ENCODE measurements at regions not wholly inside any gene's neighbourhood (a gene's known extent, or its start where the extent isn't known, plus 50 kb on each side); places are given as distances from the start of the nearest gene placed in this dataset.

DNA sequence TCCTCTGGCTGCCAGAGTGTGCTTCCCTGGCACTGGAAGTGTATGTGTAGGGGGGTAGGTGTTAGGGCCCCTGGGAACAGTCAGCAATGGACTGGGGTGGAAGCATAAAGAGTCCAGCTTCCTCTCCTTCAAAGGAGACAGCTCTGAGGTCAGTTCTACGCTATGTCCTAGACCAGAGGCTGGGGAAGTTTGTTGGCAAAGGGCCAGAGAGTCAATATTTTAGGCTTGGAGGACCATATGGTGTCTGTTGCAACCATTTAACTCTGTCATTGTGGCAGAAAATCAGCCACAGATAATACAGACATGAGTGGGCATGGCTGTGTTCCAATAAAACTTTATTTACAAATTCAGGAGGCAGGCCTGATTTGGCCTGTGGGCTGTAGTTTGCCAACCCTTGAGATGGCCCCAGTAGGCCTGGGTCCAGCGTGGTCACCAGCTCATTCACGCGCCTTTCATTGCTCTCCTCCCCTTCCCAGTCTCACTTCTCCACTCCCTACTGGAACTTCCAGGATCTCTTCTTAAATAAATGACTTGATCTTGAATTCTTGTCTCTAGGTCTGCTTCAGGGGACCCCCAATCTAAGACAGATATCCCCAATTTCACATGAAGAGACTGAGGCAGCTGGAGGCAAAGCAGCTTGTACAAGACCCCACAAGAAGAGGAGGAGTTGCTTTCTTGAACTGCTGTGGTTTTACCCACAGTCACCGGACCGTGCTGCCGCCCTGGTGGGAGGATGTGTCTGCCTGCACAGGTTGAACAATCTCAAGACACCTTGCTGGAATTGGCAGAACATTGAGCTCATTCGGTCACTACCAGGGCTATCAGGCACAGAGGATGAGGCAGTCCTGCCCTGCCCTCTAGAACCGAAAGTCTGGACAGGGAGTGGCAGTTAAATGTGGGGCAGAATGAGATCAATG lies 162.4 kb upstream of the POU3F1 start:
- Mint-ChIP-seq H3K4me3 (no peak overlapping the region), H3K36me3 (ENCODE audit: low read depth) (no peaks in the 10 kb centered on the region), H3K4me1 (ENCODE audit: low read depth) (no peaks in the 10 kb centered on the region), H3K9me3 (no peaks in the 10 kb centered on the region), H3K27me3 (ENCODE audit: insufficient read depth) (peaks cover 12% of the 10 kb centered on the region), H3K27ac (no peak overlapping the region)
- intact Hi-C loops (cut with micrococcal nuclease): no loop called here
- DNase-seq (ENCODE audit: low spot score): no peak

DNA sequence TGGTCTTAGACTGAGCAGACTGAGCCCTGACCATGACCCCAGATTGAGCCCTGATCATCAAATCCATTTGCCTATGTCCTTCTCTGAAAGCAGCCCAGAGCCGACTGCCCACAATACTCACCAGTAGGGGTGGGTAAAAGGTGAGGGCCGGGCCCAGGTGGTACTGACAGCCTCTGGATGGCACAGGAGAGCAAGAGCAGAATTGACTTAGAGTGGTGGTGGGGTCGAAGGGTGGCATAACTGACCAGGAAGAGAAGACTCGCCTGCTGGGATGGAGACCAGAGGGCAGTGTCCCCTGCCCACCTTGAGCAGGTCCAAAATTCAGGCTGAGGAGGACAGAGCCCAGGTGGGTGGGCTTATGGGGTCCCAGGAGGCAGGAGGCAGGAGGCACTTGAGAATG lies 161.3 kb upstream of the POU3F1 start:
- H3K27me3 Mint-ChIP-seq (ENCODE audit: insufficient read depth): peaks cover 5% of the 10 kb centered on the region
- H3K9me3 Mint-ChIP-seq: no peaks in the 10 kb centered on the region
- no peak overlapping the region for H3K27ac Mint-ChIP-seq
- intact Hi-C loops (cut with micrococcal nuclease): no loop called here
- H3K4me1 Mint-ChIP-seq (ENCODE audit: low read depth): no peaks in the 10 kb centered on the region
- no peak overlapping the region for H3K4me3 Mint-ChIP-seq
- no peaks in the 10 kb centered on the region for H3K36me3 Mint-ChIP-seq (ENCODE audit: low read depth)
- no peak for DNase-seq (ENCODE audit: low spot score)

DNA sequence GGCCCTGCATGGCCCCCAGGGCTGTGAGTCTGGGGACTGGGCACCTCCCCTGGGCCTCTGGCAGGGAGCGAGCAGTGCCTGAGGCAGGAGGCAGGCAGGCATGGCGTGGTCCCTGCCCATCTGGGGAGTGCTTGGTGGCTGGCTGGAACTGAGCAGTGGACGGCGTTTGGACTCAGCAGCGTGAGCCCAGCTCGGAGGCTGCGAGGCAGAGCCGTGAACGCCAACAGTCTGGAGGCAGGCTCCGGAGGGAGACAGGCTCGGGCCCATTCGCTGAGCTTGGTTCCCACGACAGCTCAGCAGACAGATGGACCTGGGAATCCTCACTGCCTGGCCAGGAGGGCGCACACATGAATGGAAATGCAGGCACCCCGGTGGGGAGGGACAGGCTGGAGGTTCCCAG lies 160.7 kb upstream of the POU3F1 start:
- Mint-ChIP-seq H3K27ac (no peak overlapping the region), H3K4me3 (no peak overlapping the region), H3K36me3 (ENCODE audit: low read depth) (no peaks in the 10 kb centered on the region), H3K9me3 (no peaks in the 10 kb centered on the region), H3K4me1 (ENCODE audit: low read depth) (no peaks in the 10 kb centered on the region), H3K27me3 (ENCODE audit: insufficient read depth) (peaks cover 5% of the 10 kb centered on the region)
- intact Hi-C loops (cut with micrococcal nuclease): no loop called here
- DNase-seq (ENCODE audit: low spot score): no peak

- DNase-seq (ENCODE audit: low spot score): no peak
- H3K9me3 Mint-ChIP-seq: no peaks in the 10 kb centered on the region
- intact Hi-C loops (cut with micrococcal nuclease): no loop called here
- no peaks in the 10 kb centered on the region for H3K36me3 Mint-ChIP-seq (ENCODE audit: low read depth)
- no peak overlapping the region for H3K4me3 Mint-ChIP-seq
- no peak overlapping the region for H3K27ac Mint-ChIP-seq
- H3K27me3 Mint-ChIP-seq (ENCODE audit: insufficient read depth): no peaks in the 10 kb centered on the region
- no peaks in the 10 kb centered on the region for H3K4me1 Mint-ChIP-seq (ENCODE audit: low read depth)
These were observed 158.1 kb upstream of the POU3F1 start for GRCh38 chr1:38204698-38205097.

GRCh38 chr1:38203441-38203840 lies 156.8 kb upstream of the POU3F1 start:
- Mint-ChIP-seq H3K27me3 (ENCODE audit: insufficient read depth) (peaks cover 4% of the 10 kb centered on the region), H3K4me1 (ENCODE audit: low read depth) (no peaks in the 10 kb centered on the region), H3K36me3 (ENCODE audit: low read depth) (no peaks in the 10 kb centered on the region), H3K9me3 (no peaks in the 10 kb centered on the region), H3K4me3 (no peak overlapping the region), H3K27ac (no peak overlapping the region)
- DNase-seq (ENCODE audit: low spot score): no peak
- intact Hi-C loops (cut with micrococcal nuclease): no loop called here

GRCh38 chr1:38201431-38201830 lies 154.8 kb upstream of the POU3F1 start:
- Mint-ChIP-seq H3K9me3 (no peaks in the 10 kb centered on the region), H3K4me3 (no peak overlapping the region), H3K36me3 (ENCODE audit: low read depth) (no peaks in the 10 kb centered on the region), H3K4me1 (ENCODE audit: low read depth) (no peaks in the 10 kb centered on the region), H3K27me3 (ENCODE audit: insufficient read depth) (peaks cover 4% of the 10 kb centered on the region), H3K27ac (no peak overlapping the region)
- no peak for DNase-seq (ENCODE audit: low spot score)
- intact Hi-C loops (cut with micrococcal nuclease): no loop called here

GRCh38 chr1:38198621-38199020 lies 152.0 kb upstream of the POU3F1 start:
- no peaks in the 10 kb centered on the region for H3K36me3 Mint-ChIP-seq (ENCODE audit: low read depth)
- no peak overlapping the region for H3K27ac Mint-ChIP-seq
- no peak overlapping the region for H3K4me3 Mint-ChIP-seq
- intact Hi-C loops (cut with micrococcal nuclease): no loop called here
- no peak for DNase-seq (ENCODE audit: low spot score)
- H3K9me3 Mint-ChIP-seq: no peaks in the 10 kb centered on the region
- H3K27me3 Mint-ChIP-seq (ENCODE audit: insufficient read depth): peaks cover 6% of the 10 kb centered on the region
- no peaks in the 10 kb centered on the region for H3K4me1 Mint-ChIP-seq (ENCODE audit: low read depth)

- DNase-seq (ENCODE audit: low spot score): no peak
- Mint-ChIP-seq H3K36me3 (ENCODE audit: low read depth) (no peaks in the 10 kb centered on the region), H3K4me1 (ENCODE audit: low read depth) (no peaks in the 10 kb centered on the region), H3K27me3 (ENCODE audit: insufficient read depth) (peaks cover 8% of the 10 kb centered on the region), H3K9me3 (no peaks in the 10 kb centered on the region), H3K27ac (no peak overlapping the region), H3K4me3 (no peak overlapping the region)
- intact Hi-C loops (cut with micrococcal nuclease): no loop called here
These were observed 151.5 kb upstream of the POU3F1 start for GRCh38 chr1:38198099-38198498.

- Mint-ChIP-seq H3K27me3 (ENCODE audit: insufficient read depth) (peaks cover 11% of the 10 kb centered on the region), H3K4me3 (no peak overlapping the region), H3K27ac (no peak overlapping the region), H3K4me1 (ENCODE audit: low read depth) (no peaks in the 10 kb centered on the region), H3K36me3 (ENCODE audit: low read depth) (no peaks in the 10 kb centered on the region), H3K9me3 (no peaks in the 10 kb centered on the region)
- intact Hi-C loops (cut with micrococcal nuclease): no loop called here
- no peak for DNase-seq (ENCODE audit: low spot score)
These were observed 150.9 kb upstream of the POU3F1 start for GRCh38 chr1:38197312-38198061.

DNA sequence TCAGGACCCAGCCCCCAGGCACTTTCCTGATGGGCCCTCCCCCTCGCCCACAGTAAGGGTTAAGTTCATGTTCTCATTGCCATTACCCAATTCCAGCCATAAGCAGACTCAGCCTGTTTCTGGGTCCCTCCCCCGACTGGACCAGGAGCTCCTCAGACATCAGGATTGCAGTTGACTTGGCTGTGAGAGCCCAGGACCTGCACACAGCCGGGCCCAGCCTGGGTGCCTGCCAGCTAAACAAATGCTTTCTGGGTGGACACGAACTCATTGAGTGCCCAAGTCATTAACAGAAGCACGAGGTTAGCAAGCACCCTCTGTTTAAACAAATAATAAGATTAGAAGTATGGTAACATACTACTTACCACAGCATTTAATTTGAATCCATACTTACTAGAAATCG lies 147.9 kb upstream of the POU3F1 start:
- intact Hi-C loops (cut with micrococcal nuclease): no loop called here
- no peak overlapping the region for H3K4me3 Mint-ChIP-seq
- H3K9me3 Mint-ChIP-seq: no peaks in the 10 kb centered on the region
- H3K4me1 Mint-ChIP-seq (ENCODE audit: low read depth): no peaks in the 10 kb centered on the region
- peaks cover 23% of the 10 kb centered on the region for H3K27me3 Mint-ChIP-seq (ENCODE audit: insufficient read depth)
- no peak for DNase-seq (ENCODE audit: low spot score)
- no peak overlapping the region for H3K27ac Mint-ChIP-seq
- no peaks in the 10 kb centered on the region for H3K36me3 Mint-ChIP-seq (ENCODE audit: low read depth)

GRCh38 chr1:38193040-38193439 lies 146.4 kb upstream of the POU3F1 start:
- Mint-ChIP-seq H3K27me3 (ENCODE audit: insufficient read depth) (peaks cover 20% of the 10 kb centered on the region), H3K4me3 (no peak overlapping the region), H3K27ac (no peak overlapping the region), H3K36me3 (ENCODE audit: low read depth) (no peaks in the 10 kb centered on the region), H3K4me1 (ENCODE audit: low read depth) (no peaks in the 10 kb centered on the region), H3K9me3 (no peaks in the 10 kb centered on the region)
- no peak for DNase-seq (ENCODE audit: low spot score)
- intact Hi-C loops (cut with micrococcal nuclease): no loop called here

DNA sequence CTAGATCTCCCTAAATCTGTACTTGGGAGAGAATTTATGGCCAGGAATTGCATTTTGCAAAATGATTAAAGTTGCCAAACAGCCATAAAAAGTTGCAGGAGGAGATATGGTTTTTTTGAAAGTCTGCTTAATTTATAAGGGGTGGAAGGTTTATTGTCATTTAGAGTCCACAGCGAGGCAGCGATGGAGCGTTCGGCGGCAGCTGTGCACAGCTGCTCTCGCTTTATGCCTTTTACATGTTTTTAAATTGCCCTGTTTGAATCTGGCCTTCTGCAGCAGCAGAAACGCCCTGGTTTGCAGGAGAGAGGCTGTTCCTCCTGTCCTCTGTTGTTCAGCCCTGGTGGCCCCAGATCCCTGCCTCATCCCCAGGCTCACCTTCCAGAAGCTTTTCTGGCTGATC lies 144.9 kb upstream of the POU3F1 start:
- Mint-ChIP-seq H3K36me3 (ENCODE audit: low read depth) (no peaks in the 10 kb centered on the region), H3K4me1 (ENCODE audit: low read depth) (no peaks in the 10 kb centered on the region), H3K9me3 (no peaks in the 10 kb centered on the region), H3K4me3 (no peak overlapping the region), H3K27me3 (ENCODE audit: insufficient read depth) (peaks cover 21% of the 10 kb centered on the region), H3K27ac (no peak overlapping the region)
- intact Hi-C loops (cut with micrococcal nuclease): no loop called here
- DNase-seq (ENCODE audit: low spot score): no peak

DNA sequence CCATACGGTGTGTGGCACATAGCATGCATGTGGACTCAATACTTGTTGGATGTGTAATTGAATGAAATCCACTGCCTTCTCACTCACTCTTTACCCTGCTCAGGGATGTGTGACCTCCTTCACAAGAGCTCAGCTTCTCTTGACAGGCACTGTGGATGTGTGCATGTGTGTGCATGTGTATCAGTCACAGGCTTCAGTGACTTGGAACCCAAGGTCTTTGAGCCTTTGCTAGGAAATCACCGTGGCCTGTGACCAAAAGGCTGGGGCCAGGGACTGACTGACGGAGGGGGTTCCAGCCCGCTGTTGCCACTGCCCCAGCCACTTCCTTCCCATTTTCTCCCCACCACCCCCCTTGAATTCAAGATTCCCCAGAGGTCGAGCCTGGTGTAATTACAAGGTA lies 144.4 kb upstream of the POU3F1 start:
- Mint-ChIP-seq H3K9me3 (no peaks in the 10 kb centered on the region), H3K27me3 (ENCODE audit: insufficient read depth) (peaks cover 21% of the 10 kb centered on the region), H3K27ac (no peak overlapping the region), H3K4me3 (no peak overlapping the region), H3K4me1 (ENCODE audit: low read depth) (no peaks in the 10 kb centered on the region), H3K36me3 (ENCODE audit: low read depth) (no peaks in the 10 kb centered on the region)
- DNase-seq (ENCODE audit: low spot score): no peak
- intact Hi-C loops (cut with micrococcal nuclease): no loop called here
